HAP-1 (cell line): ENCODE measurements at regions not wholly inside any gene's neighbourhood (a gene's known extent, or its start where the extent isn't known, plus 50 kb on each side); places are given as distances from the start of the nearest gene placed in this dataset.
A peak's percentile ranks its signal among the peaks of the same experiment; 100 is the strongest.

Source experiments
- DNase-seq, 2 experiments: peaks; one replicate each; pipeline ENCODE4 v3.0.0-alpha.2; 2016 to 2020; ENCODE audit warnings: low spot score in 2 of 2
- H3K27me3 ChIP-seq: fragments of 250-450 bp; sonication (Bioruptor Pico); 2 replicates; pipeline ENCODE4 v1.5.1; 2020; ENCODE audit warnings: low read depth, mild to moderate bottlenecking, moderate library complexity
- H3K36me3 ChIP-seq: fragments of 250-450 bp; sonication (Bioruptor Pico); replicated peaks from 2 replicates; pipeline ENCODE4 v1.5.1; 2020; ENCODE audit warnings: mild to moderate bottlenecking
- H3K4me1 ChIP-seq: fragments of 250-450 bp; sonication (Bioruptor Pico); 2 replicates; pipeline ENCODE4 v1.5.1; 2020; ENCODE audit warnings: mild to moderate bottlenecking
- H3K4me3 ChIP-seq: fragments of 250-450 bp; sonication (Bioruptor Pico); 2 replicates; pipeline ENCODE4 v1.5.1; 2020; ENCODE audit warnings: mild to moderate bottlenecking, moderate library complexity
- H3K9me3 ChIP-seq: fragments of 250-450 bp; sonication (Bioruptor Pico); 2 replicates; pipeline ENCODE4 v1.5.1; 2020; ENCODE audit warnings: mild to moderate bottlenecking, moderate library complexity
- in situ Hi-C: fragments of 300-500 bp; cut with MboI; formaldehyde crosslinking; loops from 3 replicates; pipeline ENCODE4 v1.14.3; 2020; ENCODE audit warnings: low sequenced_read_pairs, inconsistent platforms, mixed read lengths

DNA sequence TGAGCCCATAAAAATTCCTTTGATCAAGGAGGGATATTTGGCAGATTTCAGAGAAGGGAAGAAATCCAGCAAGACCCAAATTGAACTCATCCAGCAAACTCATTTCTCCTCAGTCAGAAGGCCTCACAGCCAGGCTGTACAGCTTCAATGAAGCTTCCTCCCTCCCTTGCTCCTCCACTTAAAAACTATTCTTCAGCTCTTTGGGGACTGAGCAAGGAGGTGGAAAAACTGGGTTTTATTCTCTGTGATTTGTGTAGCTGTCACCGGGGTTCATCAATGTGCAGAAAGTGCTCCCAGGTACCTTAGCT lies 158.7 kb upstream of the ZNF184 start:
- in situ Hi-C loops = no loop called here

DNA sequence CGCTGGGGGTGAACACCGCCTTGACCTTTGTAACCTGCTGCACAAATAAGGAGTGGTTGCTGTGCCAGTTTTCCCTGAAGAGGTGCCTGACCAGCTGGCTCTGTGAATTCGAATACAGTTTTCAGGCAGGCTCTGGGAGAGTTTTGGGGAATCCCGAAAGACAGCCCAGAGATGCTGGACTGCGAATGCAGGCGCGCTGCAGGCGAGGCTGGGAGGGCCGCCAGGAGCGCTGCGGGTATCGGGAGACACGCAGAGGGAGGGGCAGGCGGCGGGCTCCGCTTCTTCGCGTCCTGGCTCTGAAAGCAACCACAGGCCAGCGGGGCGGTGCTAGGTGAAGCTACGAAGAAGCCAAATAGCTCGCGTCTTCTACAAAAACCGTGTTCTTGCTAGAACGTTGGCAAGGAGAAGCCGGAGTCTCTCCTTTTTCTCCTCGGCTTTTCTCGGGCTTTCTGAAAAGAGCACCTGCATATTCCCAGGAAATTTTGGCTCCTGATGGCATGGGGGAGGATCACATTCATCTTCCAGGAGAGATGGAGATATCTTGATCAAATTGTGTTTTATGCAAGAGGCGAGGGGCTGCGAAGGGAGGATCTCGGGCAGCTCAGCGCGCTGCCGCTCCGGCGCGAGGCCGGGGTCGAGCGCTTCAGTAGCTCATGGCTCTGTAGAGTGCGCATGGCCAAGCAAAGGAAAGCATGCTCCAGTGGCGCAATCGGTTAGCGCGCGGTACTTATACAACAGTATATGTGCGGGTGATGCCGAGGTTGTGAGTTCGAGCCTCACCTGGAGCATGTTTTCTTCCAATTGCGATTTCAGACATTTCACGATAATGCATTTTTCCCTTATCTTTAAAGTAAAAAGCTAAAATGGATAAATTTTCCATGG lies 158.1 kb upstream of the ZNF184 start:
- Histone ChIP-seq H3K9me3 (no peaks in the 10 kb centered on the region; the same call in 1 of the 2 replicates), H3K4me1 (peaks cover 3% of the 10 kb centered on the region; the same call in 1 of the 2 replicates), H3K27me3 (no peaks in the 10 kb centered on the region), H3K4me3 (peak overlapping the region; percentile 45), H3K36me3 (no peaks in the 10 kb centered on the region)
- peak; percentile 79 to 89 for DNase-seq
- in situ Hi-C loops = no loop called here

More for the DNA sequence above, 158.7 kb upstream of the ZNF184 start:
- no peaks in the 10 kb centered on the region for H3K36me3 ChIP-seq
- no peak for DNase-seq
- no peaks in the 10 kb centered on the region for H3K27me3 ChIP-seq
- peaks cover 3% of the 10 kb centered on the region; the same call in 1 of the 2 replicates for H3K4me1 ChIP-seq
- H3K9me3 ChIP-seq = no peaks in the 10 kb centered on the region; the same call in 1 of the 2 replicates
- H3K4me3 ChIP-seq = peak overlapping the region; percentile 45; the same call in 1 of the 2 replicates

DNA sequence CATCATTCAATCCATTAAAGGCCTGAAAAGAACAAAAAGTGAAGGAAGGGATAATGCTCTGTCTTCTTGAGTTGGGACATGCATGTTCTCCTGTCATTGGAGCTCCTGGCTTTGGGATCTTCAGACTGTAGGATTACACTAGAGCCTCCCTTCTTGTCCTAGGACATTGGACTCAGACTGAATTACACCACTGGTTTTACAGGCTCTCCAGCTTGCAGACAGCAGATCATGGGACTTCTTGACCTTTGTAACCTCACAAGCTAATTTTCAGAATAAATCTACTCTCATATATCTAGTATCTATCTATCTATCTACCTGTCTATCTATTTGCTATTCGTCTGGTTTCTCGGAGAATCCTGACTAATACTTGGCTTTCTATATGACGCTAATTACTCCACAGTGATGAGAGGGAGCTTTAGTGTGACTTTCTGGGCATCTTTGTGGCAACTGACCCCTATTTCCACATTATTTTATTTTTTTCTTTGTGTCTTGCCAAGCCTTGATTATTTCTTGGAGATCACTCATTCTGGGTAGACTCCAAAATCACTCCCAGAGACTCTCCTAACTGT lies 151.9 kb upstream of the ZNF184 start:
- no peaks in the 10 kb centered on the region for H3K4me1 ChIP-seq
- in situ Hi-C loops = no loop called here
- H3K27me3 ChIP-seq = no peaks in the 10 kb centered on the region
- H3K9me3 ChIP-seq = no peaks in the 10 kb centered on the region
- no peak overlapping the region for H3K4me3 ChIP-seq
- H3K36me3 ChIP-seq = no peaks in the 10 kb centered on the region
- no peak for DNase-seq

DNA sequence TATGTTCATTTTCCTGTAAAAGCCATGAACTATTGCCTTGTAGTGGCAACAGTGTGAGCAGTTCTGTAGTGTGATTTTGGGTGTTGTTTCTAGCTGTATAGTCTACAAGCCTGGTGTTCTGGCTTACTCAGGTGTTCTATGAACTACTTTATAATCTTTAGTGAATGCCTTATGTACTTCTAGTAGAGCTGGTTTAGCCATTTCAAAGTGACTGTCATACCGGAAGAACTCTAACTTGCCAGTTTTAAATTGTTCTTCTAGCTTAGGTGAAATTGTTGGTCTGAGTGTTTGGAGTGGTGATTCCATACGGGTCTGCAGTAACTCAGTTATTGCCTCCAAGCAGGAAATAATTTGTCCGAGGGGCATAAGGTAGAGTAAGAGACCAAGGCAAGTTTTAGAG lies 150.2 kb upstream of the ZNF184 start:
- in situ Hi-C loops = no loop called here
- no peak for DNase-seq
- no peaks in the 10 kb centered on the region for H3K9me3 ChIP-seq
- no peak overlapping the region for H3K4me3 ChIP-seq
- H3K4me1 ChIP-seq = no peaks in the 10 kb centered on the region
- no peaks in the 10 kb centered on the region for H3K36me3 ChIP-seq
- no peaks in the 10 kb centered on the region for H3K27me3 ChIP-seq

DNA sequence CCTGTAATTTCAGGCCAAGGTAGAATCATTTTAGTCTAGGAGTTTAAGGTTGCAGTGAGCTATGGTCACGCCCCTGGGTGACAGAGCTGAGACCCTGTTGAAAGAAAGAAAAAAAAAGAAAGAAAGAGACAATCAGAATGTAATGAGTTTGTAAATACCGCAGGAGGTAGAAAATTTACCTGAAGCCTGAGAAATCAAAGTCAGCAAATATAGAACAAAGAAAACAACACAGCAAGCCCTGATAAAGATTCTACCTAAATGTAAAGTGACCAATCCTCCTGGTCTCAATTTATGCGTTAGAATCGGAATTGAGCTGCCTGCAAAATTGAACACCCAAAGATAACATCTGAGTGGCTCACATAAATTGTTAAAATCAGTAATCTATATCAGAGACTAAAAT lies 146.5 kb upstream of the ZNF184 start:
- no peaks in the 10 kb centered on the region for H3K36me3 ChIP-seq
- H3K27me3 ChIP-seq = no peaks in the 10 kb centered on the region
- DNase-seq = no peak
- in situ Hi-C loops = no loop called here
- H3K9me3 ChIP-seq = no peaks in the 10 kb centered on the region
- H3K4me3 ChIP-seq = no peak overlapping the region
- H3K4me1 ChIP-seq = peaks cover 5% of the 10 kb centered on the region; the same call in 1 of the 2 replicates

DNA sequence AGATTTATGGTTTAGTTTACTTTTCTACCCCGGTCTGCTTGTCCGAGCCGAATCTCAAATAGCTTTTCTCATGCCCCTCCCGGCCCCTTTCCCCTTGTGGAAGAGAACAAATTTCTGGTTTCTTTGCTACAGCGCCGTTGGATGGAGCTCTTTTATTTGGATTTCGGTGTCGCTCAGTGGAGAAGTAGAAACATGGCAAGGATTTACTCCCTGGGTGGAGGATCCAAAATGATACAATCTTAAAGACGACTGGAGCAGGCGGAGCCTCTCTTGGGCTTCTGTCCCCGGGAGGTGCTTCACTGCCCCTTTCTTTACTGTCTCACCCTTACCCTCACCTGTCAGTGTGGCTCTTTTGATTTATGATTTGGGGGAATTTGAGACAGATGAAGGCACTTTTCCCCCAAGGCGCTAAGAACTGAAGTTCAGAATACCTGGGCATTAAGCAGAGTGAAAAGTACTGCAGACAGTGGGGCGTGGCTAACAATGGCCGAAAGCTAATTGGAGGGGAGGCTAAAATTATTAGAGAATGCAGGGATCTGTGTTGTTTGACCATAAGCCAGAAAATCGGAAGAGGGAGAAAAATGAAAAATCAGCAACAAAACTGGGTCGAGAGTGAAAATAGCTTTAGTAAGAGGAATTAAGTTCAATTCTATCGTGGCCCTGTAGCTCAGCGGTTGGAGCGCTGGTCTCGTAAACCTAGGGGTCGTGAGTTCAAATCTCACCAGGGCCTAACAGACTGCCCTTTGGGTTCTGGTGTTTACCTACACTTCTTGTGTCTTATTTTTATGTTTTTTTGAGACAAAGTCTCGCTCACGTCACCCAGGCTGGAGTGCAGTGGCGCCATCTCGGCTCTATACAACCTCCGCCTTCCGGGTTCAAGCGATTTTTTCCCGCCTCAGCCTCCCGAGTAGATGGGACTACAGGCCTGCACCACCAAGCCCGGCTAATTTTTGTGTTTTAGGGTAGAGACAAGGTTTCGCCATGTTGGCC lies 145.1 kb upstream of the ZNF184 start:
- Histone ChIP-seq H3K36me3 (no peaks in the 10 kb centered on the region), H3K9me3 (no peaks in the 10 kb centered on the region), H3K4me3 (peak overlapping the region; percentile 39), H3K27me3 (no peaks in the 10 kb centered on the region), H3K4me1 (peaks cover 5% of the 10 kb centered on the region; the same call in 1 of the 2 replicates)
- in situ Hi-C loops = no loop called here
- peak; percentile 57 for DNase-seq

DNA sequence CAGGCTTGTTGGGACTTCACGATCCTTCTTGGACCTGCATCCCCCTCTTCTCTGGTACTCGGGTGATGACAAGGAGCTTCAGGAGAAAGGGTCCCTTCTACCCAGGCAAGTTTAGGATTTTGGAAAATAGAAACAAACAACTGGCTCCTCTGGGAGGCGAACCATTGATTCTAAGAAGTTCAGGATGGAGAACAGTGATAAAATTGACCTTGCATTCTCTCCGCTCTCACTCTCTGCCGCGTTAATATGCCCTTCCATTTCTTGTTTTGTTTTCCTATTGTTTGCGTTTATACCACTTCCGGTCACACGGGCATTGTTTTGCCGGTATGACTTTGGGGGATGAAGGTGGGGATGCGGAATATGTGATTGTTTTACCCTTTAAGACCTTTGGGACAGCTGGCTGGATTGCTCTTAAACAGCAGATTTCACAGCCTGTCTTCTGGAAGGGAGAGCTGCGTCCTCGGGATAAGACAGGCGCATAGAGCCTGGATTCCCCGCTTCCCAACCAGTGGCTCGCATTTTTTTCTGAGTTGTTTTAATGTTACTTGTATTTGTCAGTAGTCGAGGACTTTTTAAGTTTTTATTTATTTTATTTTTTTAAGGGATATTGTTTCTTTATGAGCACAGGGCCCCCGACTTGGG lies 144.3 kb upstream of the ZNF184 start:
- Histone ChIP-seq H3K27me3 (no peaks in the 10 kb centered on the region), H3K4me1 (peaks cover 5% of the 10 kb centered on the region; the same call in 1 of the 2 replicates), H3K36me3 (no peaks in the 10 kb centered on the region), H3K4me3 (peak overlapping the region; percentile 39), H3K9me3 (no peaks in the 10 kb centered on the region)
- DNase-seq = peak; percentile 11 to 25
- in situ Hi-C loops = no loop called here

DNA sequence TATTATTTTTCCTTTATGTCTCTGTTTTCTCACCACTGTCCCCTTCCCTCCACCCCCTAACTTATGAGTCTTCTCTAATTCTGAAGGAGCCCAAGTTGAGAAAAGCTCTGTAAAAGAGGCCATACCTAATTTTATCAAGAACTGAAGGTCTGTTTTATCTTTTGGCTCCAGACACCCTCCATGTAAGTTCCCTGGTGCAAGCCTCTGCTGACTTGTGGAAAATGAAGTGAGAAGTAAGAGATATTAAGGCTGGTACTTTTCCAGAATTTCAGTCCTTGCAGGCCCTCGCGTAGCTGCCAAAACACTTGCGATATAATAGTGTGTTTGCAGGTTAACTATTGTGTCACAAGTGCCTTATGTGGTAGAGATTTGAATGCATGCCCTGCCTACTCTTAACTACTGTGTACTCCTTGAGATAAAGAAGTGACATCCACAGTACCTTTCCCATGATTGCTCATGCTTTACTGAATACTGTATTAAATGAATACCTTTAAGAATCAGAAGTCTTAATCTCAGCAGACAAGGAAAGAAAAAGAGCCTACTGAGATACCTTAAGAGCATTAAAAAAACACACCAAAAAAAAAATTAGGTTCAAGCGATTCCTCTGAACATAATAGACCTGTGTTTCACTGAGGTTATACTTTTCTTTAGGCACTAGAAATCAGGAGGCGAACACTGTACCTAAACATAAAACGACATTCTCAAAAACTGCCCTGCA lies 143.6 kb upstream of the ZNF184 start:
- H3K36me3 ChIP-seq = no peaks in the 10 kb centered on the region
- in situ Hi-C loops = no loop called here
- H3K4me3 ChIP-seq = peak overlapping the region; percentile 39
- H3K9me3 ChIP-seq = no peaks in the 10 kb centered on the region
- DNase-seq = no peak
- H3K27me3 ChIP-seq = no peaks in the 10 kb centered on the region
- peaks cover 5% of the 10 kb centered on the region; the same call in 1 of the 2 replicates for H3K4me1 ChIP-seq

DNA sequence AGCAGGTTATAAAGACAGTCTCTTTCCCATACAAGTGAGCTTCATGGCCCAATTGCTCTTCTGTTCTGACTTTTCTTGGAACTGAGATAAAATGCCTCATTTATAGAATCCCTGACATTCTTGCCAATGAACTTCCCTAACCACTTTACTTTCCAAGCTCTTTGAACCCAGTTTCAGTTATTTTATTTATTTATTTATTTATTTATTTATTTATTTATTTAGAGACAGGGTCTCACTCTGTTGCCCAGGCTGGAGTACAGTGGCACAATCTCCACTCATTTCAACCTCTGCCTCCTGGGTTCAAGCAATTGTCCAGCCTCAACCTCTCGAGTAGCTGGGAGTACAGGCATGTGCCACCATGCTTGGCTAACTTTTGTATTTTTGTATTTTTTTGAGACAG lies 138.5 kb upstream of the ZNF184 start:
- H3K36me3 ChIP-seq = no peaks in the 10 kb centered on the region
- H3K9me3 ChIP-seq = no peaks in the 10 kb centered on the region
- in situ Hi-C loops = no loop called here
- H3K4me1 ChIP-seq = no peaks in the 10 kb centered on the region
- no peak for DNase-seq
- no peaks in the 10 kb centered on the region for H3K27me3 ChIP-seq
- no peak overlapping the region for H3K4me3 ChIP-seq

DNA sequence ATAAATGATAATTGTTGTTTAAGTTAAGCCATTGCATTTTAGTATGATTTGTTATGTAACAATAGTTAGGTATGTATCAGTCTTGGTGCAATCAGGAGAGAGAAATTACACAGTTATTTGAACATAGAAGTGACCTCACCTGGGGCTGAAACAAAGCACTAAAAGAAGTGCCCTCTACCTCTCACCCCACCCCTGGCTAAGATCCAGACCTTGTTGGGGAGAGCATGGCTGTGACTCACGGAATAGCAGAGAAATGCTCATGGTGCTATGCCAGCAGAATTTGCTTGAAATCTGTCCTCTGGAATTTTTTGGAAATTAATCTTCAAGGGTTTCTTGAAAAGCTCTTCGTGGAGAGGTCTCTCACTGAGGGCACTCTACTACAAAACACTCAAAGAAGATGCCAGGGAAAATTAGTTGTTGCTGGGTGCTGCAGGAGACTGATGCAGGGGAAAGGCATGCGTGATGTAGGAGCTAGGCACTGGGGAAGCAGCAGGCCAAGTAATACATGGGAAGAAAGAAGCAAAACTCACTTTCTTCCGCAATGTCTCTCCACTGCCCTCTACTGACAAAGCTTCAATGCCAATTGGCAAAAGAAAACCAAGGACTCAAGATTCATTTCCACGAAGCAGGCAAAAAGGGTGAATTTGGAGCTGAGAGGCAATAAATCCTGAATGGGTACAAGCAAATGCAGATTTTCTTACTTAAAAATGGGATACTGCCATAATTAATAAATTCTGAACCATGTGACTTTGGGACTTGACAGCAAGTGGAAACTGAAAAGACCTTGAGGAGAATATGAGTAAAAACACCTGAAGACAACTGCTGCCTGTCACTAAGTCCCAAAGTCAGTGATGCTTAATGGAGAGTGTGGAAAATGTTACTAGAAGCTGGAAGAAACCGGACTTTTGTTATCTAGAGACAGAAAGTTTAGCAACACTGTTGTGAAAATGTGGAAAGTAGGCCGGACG lies 136.3 kb upstream of the ZNF184 start:
- in situ Hi-C loops = no loop called here

DNA sequence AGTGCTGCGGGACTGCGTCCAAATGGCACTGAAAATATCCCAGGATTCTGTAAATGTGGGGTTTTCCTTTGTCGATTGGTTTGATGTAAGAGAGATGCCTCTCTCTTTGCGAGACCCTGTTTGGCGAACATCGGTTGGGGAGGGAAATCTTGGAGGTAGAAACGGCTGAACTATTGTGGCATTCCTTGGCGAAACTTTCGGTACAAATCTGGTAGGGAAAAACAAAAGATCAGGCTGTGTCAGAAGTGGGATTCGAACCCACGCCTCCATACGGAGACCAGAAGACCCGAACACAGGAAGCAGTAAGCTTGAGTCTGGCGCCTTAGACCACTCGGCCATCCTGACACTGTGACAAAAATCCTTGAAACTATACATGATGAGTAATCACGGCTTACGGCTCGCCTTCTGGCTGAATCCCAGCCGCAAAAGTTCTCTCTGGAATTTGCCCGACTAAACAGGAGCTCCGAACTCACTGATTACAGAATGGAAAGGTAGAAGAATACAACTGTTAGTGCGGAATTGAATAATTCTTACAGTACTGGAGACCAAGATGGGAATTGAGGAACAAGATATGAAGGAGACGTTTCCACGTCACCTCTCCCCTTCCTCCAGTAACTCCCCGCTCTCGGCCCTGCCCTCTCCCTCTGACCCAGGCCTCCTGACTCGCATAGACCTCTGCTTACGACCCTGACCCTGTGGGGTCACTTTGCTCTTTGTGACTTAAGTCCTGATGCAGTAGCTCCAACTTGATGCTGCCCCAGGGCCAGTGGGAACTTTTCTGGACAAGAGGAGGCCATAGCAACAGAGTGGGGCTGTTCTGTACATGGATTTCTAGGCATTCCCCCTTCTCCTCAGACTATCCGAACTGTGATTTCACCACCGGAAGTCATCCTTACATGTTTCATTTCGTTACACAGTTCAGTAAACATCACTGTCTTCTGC lies 132.8 kb upstream of the ZNF184 start:
- H3K4me1 ChIP-seq = no peaks in the 10 kb centered on the region
- DNase-seq = peak in 1 of 2 experiments; percentile 52
- no peaks in the 10 kb centered on the region for H3K27me3 ChIP-seq
- in situ Hi-C loops = no loop called here
- H3K4me3 ChIP-seq = no peak overlapping the region
- H3K36me3 ChIP-seq = no peaks in the 10 kb centered on the region
- H3K9me3 ChIP-seq = no peaks in the 10 kb centered on the region

More for the DNA sequence above, 136.3 kb upstream of the ZNF184 start:
- Histone ChIP-seq H3K27me3 (no peaks in the 10 kb centered on the region), H3K4me1 (no peaks in the 10 kb centered on the region), H3K36me3 (no peaks in the 10 kb centered on the region), H3K9me3 (no peaks in the 10 kb centered on the region), H3K4me3 (no peak overlapping the region)
- DNase-seq = peak; percentile 41 to 61
